BLaER1 (cell line): ENCODE measurements at regions not wholly inside any gene's neighbourhood (a gene's known extent, or its start where the extent isn't known, plus 50 kb on each side); places are given as distances from the start of the nearest gene placed in this dataset.
"Not testable (repeated sequence)": the region's sequence is repeated elsewhere in the genome, so short reads cannot be mapped to it uniquely, and the experiment has no call there.

ENCODE experiments used
- H3K27ac ChIP-seq: shearing (Covaris generic); formaldehyde crosslinking; 2 replicates; pipeline ENCODE4 v1.8.1; 2022
- H3K27me3 ChIP-seq: shearing (Covaris generic); formaldehyde crosslinking; 2 replicates; pipeline ENCODE4 v1.8.1; 2022
- H3K36me3 ChIP-seq: shearing (Covaris generic); formaldehyde crosslinking; 2 replicates; pipeline ENCODE4 v1.8.1; 2022
- H3K4me1 ChIP-seq: shearing (Covaris generic); formaldehyde crosslinking; 2 replicates; pipeline ENCODE4 v1.8.1; 2022
- H3K4me2 ChIP-seq: shearing (Covaris generic); formaldehyde crosslinking; 2 replicates; pipeline ENCODE4 v1.8.1; 2022
- H3K4me3 ChIP-seq: shearing (Covaris generic); formaldehyde crosslinking; 2 replicates; pipeline ENCODE4 v1.8.1; 2022
- H3K9ac ChIP-seq: shearing (Covaris generic); formaldehyde crosslinking; 2 replicates; pipeline ENCODE4 v1.8.1; 2022
- H3K9me3 ChIP-seq: shearing (Covaris generic); formaldehyde crosslinking; 2 replicates; pipeline ENCODE4 v1.8.1; 2022
- H4K20me1 ChIP-seq: shearing (Covaris generic); formaldehyde crosslinking; 2 replicates; pipeline ENCODE4 v1.8.1; 2022
- Cebpa-rat ChIP-seq: shearing (Covaris generic); IDR thresholded peaks from 2 replicates; pipeline ENCODE4 v1.8.1; 2022

DNA sequence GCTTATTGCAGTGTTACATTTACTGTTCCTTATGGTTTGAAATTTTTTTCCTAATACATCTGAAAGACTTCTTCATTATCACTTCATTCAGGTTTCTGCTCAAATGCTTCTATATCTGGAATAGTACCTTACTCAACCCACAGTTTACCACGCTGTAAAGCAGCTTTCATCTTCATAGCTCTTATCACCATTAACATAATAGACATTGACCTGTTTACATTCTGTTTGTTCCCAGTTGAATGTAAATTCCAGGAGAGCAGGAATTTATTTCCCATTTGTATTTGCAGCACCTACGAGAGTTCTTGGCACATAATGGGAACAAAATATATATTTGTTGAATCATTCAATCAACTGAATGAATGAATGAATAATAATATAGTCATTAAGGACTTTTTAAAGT, 844.6 kb upstream of the ROBO1 start:
- Histone ChIP-seq H3K27ac (no peak overlapping the region), H3K4me3 (no peak overlapping the region), H3K4me2 (no peak overlapping the region), H4K20me1 (no peaks in the 10 kb centered on the region), H3K4me1 (no peaks in the 10 kb centered on the region), H3K9me3 (no peaks in the 10 kb centered on the region), H3K36me3 (no peaks in the 10 kb centered on the region), H3K27me3 (no peaks in the 10 kb centered on the region), H3K9ac (no peak overlapping the region)
- no peak for TF ChIP-seq Cebpa-rat

DNA sequence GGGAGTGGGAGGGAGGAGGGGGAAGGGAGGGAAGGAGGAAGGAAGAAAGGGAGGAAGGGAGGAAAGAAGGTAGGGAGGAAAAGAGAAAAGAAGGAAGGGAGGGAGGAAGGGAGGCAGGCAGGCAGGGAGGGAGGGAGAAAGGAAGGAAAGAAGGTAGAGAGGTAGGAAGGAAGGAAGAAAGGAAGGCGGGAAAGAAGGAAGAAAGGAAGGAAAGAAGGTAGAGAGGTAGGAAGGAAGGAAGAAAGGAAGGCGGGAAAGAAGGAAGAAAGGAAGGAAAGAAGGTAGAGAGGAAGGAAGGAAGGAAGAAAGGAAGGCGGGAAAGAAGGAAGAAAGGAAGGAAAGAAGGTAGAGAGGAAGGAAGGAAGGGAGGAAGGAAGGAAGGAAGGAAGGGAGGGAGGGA, 840.3 kb upstream of the ROBO1 start:
- H3K27ac ChIP-seq, H3K4me3 ChIP-seq, H3K9ac ChIP-seq, H3K9me3 ChIP-seq, H3K4me1 ChIP-seq, H3K27me3 ChIP-seq, H3K36me3 ChIP-seq, H4K20me1 ChIP-seq, H3K4me2 ChIP-seq: not testable (repeated sequence)

DNA sequence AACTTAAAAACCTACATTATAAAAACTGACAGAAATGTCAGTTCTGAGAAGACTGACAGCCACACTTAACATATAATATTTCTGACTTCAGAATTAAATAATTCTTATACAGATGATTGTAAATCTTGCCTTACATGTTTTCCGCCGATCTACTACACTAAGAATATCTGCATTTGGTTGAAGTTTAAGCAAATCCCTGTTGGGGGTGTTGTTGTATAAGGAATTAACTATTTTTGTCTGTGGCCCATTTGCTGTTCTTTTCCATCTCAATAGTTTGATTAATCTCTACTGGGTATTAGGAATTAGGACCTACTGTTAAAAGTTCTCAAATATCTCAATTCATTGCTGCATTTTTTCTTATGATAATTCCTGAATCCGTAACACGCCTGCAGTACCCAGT, 838.3 kb upstream of the ROBO1 start:
- no peaks in the 10 kb centered on the region for H4K20me1 ChIP-seq
- H3K27ac ChIP-seq, result no peak overlapping the region
- H3K4me3 ChIP-seq, result no peak overlapping the region
- no peak overlapping the region for H3K4me2 ChIP-seq
- H3K27me3 ChIP-seq, result no peaks in the 10 kb centered on the region
- TF ChIP-seq Cebpa-rat, result no peak
- H3K36me3 ChIP-seq, result no peaks in the 10 kb centered on the region
- no peak overlapping the region for H3K9ac ChIP-seq
- H3K4me1 ChIP-seq, result no peaks in the 10 kb centered on the region
- H3K9me3 ChIP-seq, result no peaks in the 10 kb centered on the region

DNA sequence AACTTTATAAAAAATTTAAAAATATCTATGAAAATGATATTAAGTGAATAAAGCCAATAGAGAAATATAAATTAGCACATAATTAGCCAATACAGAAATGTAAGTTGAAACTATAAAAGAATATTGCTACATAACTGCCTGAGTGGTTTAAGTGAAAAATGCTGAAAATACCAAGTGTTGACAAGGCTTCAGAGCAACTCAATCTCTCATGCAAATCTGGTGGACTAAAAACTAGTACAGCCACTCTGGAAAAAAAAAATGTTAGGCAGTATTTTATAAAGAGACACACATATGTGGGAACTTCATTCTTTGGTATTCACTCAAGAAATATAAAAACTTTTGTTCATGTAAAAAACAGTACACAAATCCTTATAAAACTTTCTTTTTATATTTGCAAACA, 833.7 kb upstream of the ROBO1 start:
- Histone ChIP-seq H3K4me2 (no peak overlapping the region), H3K36me3 (no peaks in the 10 kb centered on the region), H3K27me3 (no peaks in the 10 kb centered on the region), H3K4me1 (no peaks in the 10 kb centered on the region), H4K20me1 (no peaks in the 10 kb centered on the region), H3K9ac (no peak overlapping the region), H3K4me3 (no peak overlapping the region), H3K27ac (no peak overlapping the region), H3K9me3 (no peaks in the 10 kb centered on the region)
- TF ChIP-seq Cebpa-rat, result no peak

DNA sequence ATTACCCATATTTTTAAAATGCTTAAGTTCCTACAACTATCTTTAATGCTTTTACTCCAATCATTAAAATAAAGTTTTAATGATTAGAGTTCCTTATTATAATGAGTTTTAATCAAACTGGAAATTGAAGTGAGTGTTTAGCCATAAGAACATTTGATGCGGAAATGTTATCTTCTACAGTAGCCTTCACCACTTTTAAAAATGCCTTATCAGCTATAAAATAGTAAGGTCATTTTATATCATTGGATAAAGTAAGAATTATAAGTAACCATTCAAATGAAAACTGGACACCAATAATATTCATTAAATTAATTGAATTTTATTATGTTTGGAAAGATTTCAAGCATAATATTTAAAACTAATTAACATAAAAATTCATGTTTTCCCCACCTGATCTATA, 825.0 kb upstream of the ROBO1 start:
- Histone ChIP-seq H3K4me2 (no peak overlapping the region), H3K4me1 (no peaks in the 10 kb centered on the region), H3K9me3 (no peaks in the 10 kb centered on the region), H4K20me1 (no peaks in the 10 kb centered on the region), H3K36me3 (no peaks in the 10 kb centered on the region), H3K27ac (no peak overlapping the region), H3K27me3 (no peaks in the 10 kb centered on the region), H3K4me3 (no peak overlapping the region), H3K9ac (no peak overlapping the region)
- no peak for TF ChIP-seq Cebpa-rat

DNA sequence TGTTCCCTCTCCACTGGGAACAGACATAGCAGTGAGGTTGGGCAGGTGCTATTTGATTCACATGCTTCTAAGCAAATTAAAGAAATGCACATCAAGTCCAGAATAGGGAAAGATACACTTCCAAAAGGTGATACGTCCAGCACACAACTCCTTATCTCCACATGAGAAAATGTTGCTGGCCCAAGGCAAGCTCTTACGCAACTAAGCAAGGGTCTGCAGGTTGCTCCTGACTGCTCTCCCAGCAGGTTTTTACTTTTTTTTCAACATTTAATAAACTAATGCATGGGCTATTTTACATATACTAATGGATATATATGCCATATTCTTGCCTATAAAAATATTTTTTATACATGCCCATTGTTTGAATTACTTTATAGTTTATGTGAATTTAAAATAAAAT, 818.5 kb upstream of the ROBO1 start:
- H4K20me1 ChIP-seq, result no peaks in the 10 kb centered on the region
- no peaks in the 10 kb centered on the region for H3K9me3 ChIP-seq
- H3K9ac ChIP-seq, result no peak overlapping the region
- no peaks in the 10 kb centered on the region for H3K36me3 ChIP-seq
- H3K4me2 ChIP-seq, result no peak overlapping the region
- no peak for TF ChIP-seq Cebpa-rat
- H3K27ac ChIP-seq, result no peak overlapping the region
- H3K4me1 ChIP-seq, result no peaks in the 10 kb centered on the region
- no peaks in the 10 kb centered on the region for H3K27me3 ChIP-seq
- no peak overlapping the region for H3K4me3 ChIP-seq

DNA sequence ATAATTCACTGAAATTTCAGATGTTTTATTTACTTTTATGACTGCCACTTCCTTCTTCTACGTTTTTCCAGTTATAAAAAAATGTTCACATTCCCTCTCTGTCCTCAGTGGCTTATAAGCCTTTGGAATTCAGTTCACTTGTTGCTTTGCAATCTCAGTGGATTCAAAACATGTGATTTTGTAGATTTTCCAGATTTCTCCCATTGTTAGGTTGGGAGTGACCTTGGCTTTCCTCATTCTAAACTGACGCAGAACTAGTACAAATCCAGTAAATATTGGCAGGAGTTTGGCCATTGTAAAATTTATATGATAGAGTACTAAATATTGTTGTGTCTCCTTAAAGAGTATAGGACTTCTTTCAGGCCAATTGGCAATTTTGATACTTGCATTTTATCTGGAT, 812.3 kb upstream of the ROBO1 start:
- TF ChIP-seq Cebpa-rat, result no peak
- no peak overlapping the region for H3K4me2 ChIP-seq
- no peaks in the 10 kb centered on the region for H3K36me3 ChIP-seq
- H3K27me3 ChIP-seq, result no peaks in the 10 kb centered on the region
- H4K20me1 ChIP-seq, result no peaks in the 10 kb centered on the region
- H3K27ac ChIP-seq, result no peak overlapping the region
- H3K4me1 ChIP-seq, result no peaks in the 10 kb centered on the region
- no peak overlapping the region for H3K9ac ChIP-seq
- H3K4me3 ChIP-seq, result no peak overlapping the region
- H3K9me3 ChIP-seq, result no peaks in the 10 kb centered on the region

DNA sequence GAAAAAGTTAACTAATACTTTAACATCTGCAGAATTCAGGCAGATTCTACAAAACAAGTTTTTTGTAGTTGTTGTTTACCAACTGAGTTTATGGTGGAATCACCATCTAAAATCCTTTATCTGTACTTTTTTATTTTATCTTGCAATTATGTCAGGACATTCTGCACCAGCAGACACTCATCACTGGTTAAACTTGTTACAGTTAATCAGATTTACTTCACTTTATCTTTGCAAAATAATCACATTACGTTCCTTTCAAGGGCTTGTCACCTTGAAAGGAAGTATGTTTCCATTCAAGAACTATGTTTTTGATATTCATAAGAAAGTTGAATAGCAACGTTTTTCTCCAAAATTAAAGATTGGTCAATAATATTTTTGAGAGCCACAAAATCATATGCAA, 796.6 kb upstream of the ROBO1 start:
- Histone ChIP-seq H3K27ac (no peak overlapping the region), H3K4me1 (no peaks in the 10 kb centered on the region), H3K4me2 (no peak overlapping the region), H4K20me1 (no peaks in the 10 kb centered on the region), H3K4me3 (no peak overlapping the region), H3K9ac (no peak overlapping the region), H3K27me3 (no peaks in the 10 kb centered on the region), H3K9me3 (no peaks in the 10 kb centered on the region), H3K36me3 (no peaks in the 10 kb centered on the region)
- TF ChIP-seq Cebpa-rat, result no peak

DNA sequence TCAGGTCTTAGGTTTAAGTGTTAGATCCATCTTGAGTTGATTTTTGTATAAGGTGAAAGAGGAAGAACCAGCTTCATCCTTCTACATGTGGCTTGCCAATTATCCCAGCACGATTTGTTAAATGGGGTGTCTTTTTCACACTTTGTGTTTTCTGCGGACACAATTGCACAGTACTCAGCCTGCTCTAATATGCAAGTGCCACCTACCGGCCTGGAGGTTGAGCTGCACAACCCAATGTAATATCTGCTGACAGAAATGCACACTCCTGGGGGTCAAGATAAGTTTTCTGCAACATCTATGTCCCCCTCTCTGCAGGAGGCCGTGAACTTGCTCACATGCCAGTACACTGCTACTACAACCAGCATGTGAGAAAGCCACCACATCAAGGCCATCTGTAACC, 791.9 kb upstream of the ROBO1 start:
- no peak overlapping the region for H3K9ac ChIP-seq
- no peak overlapping the region for H3K27ac ChIP-seq
- no peak for TF ChIP-seq Cebpa-rat
- no peaks in the 10 kb centered on the region for H3K4me1 ChIP-seq
- H3K4me3 ChIP-seq, result no peak overlapping the region
- H3K27me3 ChIP-seq, result no peaks in the 10 kb centered on the region
- no peaks in the 10 kb centered on the region for H4K20me1 ChIP-seq
- no peaks in the 10 kb centered on the region for H3K9me3 ChIP-seq
- no peak overlapping the region for H3K4me2 ChIP-seq
- H3K36me3 ChIP-seq, result no peaks in the 10 kb centered on the region

DNA sequence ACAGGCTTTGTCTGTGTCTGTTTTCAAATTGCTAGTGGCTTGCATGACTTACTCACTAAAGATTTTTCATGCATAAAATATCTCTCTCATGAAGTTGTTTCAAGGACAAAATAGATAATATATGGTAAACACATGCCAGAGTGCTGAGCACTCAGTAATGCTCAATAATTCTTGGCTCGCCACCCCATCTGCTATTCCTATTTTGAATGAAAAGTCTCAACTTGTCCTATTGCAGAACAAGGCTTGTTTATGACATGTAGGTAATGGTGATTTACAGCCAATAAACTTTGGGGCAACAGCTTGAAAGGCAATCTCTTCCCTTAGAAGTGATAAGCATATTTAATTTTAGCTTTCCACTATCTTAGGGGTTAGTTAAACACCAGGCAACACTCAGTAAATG, 789.0 kb upstream of the ROBO1 start:
- Histone ChIP-seq H3K27me3 (no peaks in the 10 kb centered on the region), H3K4me3 (no peak overlapping the region), H3K4me2 (no peak overlapping the region), H3K36me3 (no peaks in the 10 kb centered on the region), H3K9ac (no peak overlapping the region), H3K4me1 (no peaks in the 10 kb centered on the region), H4K20me1 (no peaks in the 10 kb centered on the region), H3K9me3 (no peaks in the 10 kb centered on the region), H3K27ac (no peak overlapping the region)
- no peak for TF ChIP-seq Cebpa-rat

DNA sequence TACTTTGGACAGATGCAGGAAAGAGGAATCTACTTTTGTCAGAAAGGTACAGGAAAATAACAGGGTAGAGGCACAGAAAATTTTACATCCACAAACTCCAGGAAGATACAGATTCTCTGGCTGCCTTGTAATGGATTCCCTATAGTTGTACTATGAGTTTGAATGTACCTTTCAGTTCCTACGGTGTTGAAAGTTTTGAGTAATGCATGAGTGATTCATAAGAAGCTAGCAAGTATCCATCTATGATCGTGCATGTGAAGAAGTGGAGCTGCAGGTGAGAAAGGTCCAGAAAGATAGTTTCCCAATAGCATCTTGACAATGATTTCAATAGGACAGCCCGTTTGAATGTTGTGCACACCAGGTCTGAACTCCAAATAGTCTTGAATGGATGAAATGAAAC, 786.5 kb upstream of the ROBO1 start:
- no peak overlapping the region for H3K9ac ChIP-seq
- no peaks in the 10 kb centered on the region for H3K36me3 ChIP-seq
- no peak overlapping the region for H3K27ac ChIP-seq
- H3K4me2 ChIP-seq, result no peak overlapping the region
- H3K4me3 ChIP-seq, result no peak overlapping the region
- no peaks in the 10 kb centered on the region for H4K20me1 ChIP-seq
- no peaks in the 10 kb centered on the region for H3K27me3 ChIP-seq
- TF ChIP-seq Cebpa-rat, result no peak
- H3K4me1 ChIP-seq, result no peaks in the 10 kb centered on the region
- H3K9me3 ChIP-seq, result no peaks in the 10 kb centered on the region
